ENCODE measurements at regions not wholly inside any gene's neighbourhood (a gene's known extent, or its start where the extent isn't known, plus 50 kb on each side); places are given as distances from the start of the nearest gene placed in this dataset.

- TF ChIP-seq ZFX (IDR thresholded peaks at IDR 0.05) (no peak), CTCF (conservative IDR thresholded peaks at IDR 0.05) (peak; percentile 94)
Observed at GRCh38 chr7:142459551-142459963, 201.7 kb upstream of the PRSS58 start.

GRCh38 chr7:142457146-142457703 is 199.4 kb upstream of the PRSS58 start:
- no peak overlapping the region for H3K27ac ChIP-seq
- TF ChIP-seq ZFX (IDR thresholded peaks at IDR 0.05) (no peak), CTCF (conservative IDR thresholded peaks at IDR 0.05) (no peak)

More at GRCh38 chr7:142459551-142459963, 201.7 kb upstream of the PRSS58 start:
- no peak overlapping the region for H3K27ac ChIP-seq

- no peak overlapping the region for H3K27ac ChIP-seq
- TF ChIP-seq CTCF (conservative IDR thresholded peaks at IDR 0.05): no peak
- no peak for TF ChIP-seq ZFX (IDR thresholded peaks at IDR 0.05)
Observed at GRCh38 chr7:142455392-142455791, 197.5 kb upstream of the PRSS58 start.

- H3K27ac ChIP-seq: no peak overlapping the region
Observed at GRCh38 chr7:142454862-142455261, 197.0 kb upstream of the PRSS58 start.

GRCh38 chr7:142452791-142453190 is 194.9 kb upstream of the PRSS58 start:
- H3K27ac ChIP-seq: no peak overlapping the region
- TF ChIP-seq ZFX (IDR thresholded peaks at IDR 0.05) (no peak), CTCF (conservative IDR thresholded peaks at IDR 0.05) (no peak)

More at GRCh38 chr7:142454862-142455261, 197.0 kb upstream of the PRSS58 start:
- TF ChIP-seq CTCF (conservative IDR thresholded peaks at IDR 0.05) (no peak), ZFX (IDR thresholded peaks at IDR 0.05) (no peak)

GRCh38 chr7:142451817-142452216 is 194.0 kb upstream of the PRSS58 start:
- no peak for TF ChIP-seq ZFX (IDR thresholded peaks at IDR 0.05)

GRCh38 chr7:142451296-142451695 is 193.4 kb upstream of the PRSS58 start:
- no peak overlapping the region for H3K27ac ChIP-seq
- TF ChIP-seq ZFX (IDR thresholded peaks at IDR 0.05) (no peak), CTCF (conservative IDR thresholded peaks at IDR 0.05) (no peak)

More at GRCh38 chr7:142451817-142452216, 194.0 kb upstream of the PRSS58 start:
- no peak overlapping the region for H3K27ac ChIP-seq

- TF ChIP-seq ZFX (IDR thresholded peaks at IDR 0.05): no peak
- no peak for TF ChIP-seq CTCF (conservative IDR thresholded peaks at IDR 0.05)
- H3K27ac ChIP-seq: no peak overlapping the region
Observed at GRCh38 chr7:142450695-142451094, 192.8 kb upstream of the PRSS58 start.
